GM18502 (cell line): ENCODE measurements at regions not wholly inside any gene's neighbourhood (a gene's known extent, or its start where the extent isn't known, plus 50 kb on each side); places are given as distances from the start of the nearest gene placed in this dataset.
A peak's percentile ranks its signal among the peaks of the same experiment; 100 is the strongest.

Source experiments
- ATAC-seq: cut with Tn5 transposase; IDR thresholded peaks from one replicate; pipeline ENCODE4 v1.9.1; 2021; ENCODE audit warnings: mild to moderate bottlenecking; ENCODE audit not compliant: unreplicated experiment, poor library complexity

GRCh38 chr4:181998398-181999295, 244.6 kb upstream of the TENM3 start:
- ATAC-seq = no peak

- no peak for ATAC-seq
Observed at GRCh38 chr4:182000077-182000476, 243.1 kb upstream of the TENM3 start.

GRCh38 chr4:182010876-182011275, 232.3 kb upstream of the TENM3 start:
- no peak for ATAC-seq

- no peak for ATAC-seq
Observed at GRCh38 chr4:182014164-182014563, 229.0 kb upstream of the TENM3 start.

- no peak for ATAC-seq
Observed at GRCh38 chr4:182015014-182015413, 228.2 kb upstream of the TENM3 start.

- no peak for ATAC-seq
Observed at GRCh38 chr4:182015893-182016292, 227.3 kb upstream of the TENM3 start.

- ATAC-seq = no peak
Observed at GRCh38 chr4:182017038-182017437, 226.2 kb upstream of the TENM3 start.

- ATAC-seq = peak; percentile 69
Observed at GRCh38 chr4:182018691-182019090, 224.5 kb upstream of the TENM3 start.

- peak; percentile 93 for ATAC-seq
Observed at GRCh38 chr4:182019148-182019652, 224.0 kb upstream of the TENM3 start.

GRCh38 chr4:182022909-182023308, 220.3 kb upstream of the TENM3 start:
- no peak for ATAC-seq

- ATAC-seq = no peak
Observed at GRCh38 chr4:182023469-182023868, 219.7 kb upstream of the TENM3 start.

GRCh38 chr4:182042945-182043344, 200.3 kb upstream of the TENM3 start:
- ATAC-seq = no peak

- ATAC-seq = no peak
Observed at GRCh38 chr4:182048871-182049270, 194.3 kb upstream of the TENM3 start.

GRCh38 chr4:182056866-182057265, 186.3 kb upstream of the TENM3 start:
- no peak for ATAC-seq

GRCh38 chr4:182062458-182062857, 180.7 kb upstream of the TENM3 start:
- ATAC-seq = no peak

- ATAC-seq = no peak
Observed at GRCh38 chr4:182062936-182063335, 180.3 kb upstream of the TENM3 start.

GRCh38 chr4:182063651-182064050, 179.6 kb upstream of the TENM3 start:
- no peak for ATAC-seq

- no peak for ATAC-seq
Observed at GRCh38 chr4:182065255-182065654, 177.9 kb upstream of the TENM3 start.

GRCh38 chr4:182066037-182066436, 177.2 kb upstream of the TENM3 start:
- no peak for ATAC-seq

GRCh38 chr4:182067828-182068227, 175.4 kb upstream of the TENM3 start:
- ATAC-seq = no peak

GRCh38 chr4:182068920-182069319, 174.3 kb upstream of the TENM3 start:
- ATAC-seq = no peak

GRCh38 chr4:182073278-182073677, 169.9 kb upstream of the TENM3 start:
- no peak for ATAC-seq
